Tibial nerve (tissue), 4 donors: ENCODE measurements at regions not wholly inside any gene's neighbourhood (a gene's known extent, or its start where the extent isn't known, plus 50 kb on each side); places are given as distances from the start of the nearest gene placed in this dataset.
A peak's percentile ranks its signal among the peaks of the same experiment; 100 is the strongest.
"Not testable (repeated sequence)": the region's sequence is repeated elsewhere in the genome, so short reads cannot be mapped to it uniquely, and the experiment has no call there.

Experiments
- DNase-seq, 2 donors: peaks; one replicate each; pipeline ENCODE4 v3.0.0-alpha.2; 2019; ENCODE audit warnings: low spot score in 2 of 2
- H3K27ac ChIP-seq, 4 donors: fragments of 200-600 bp; sonication (generic) in 3 of 4; one replicate each; pipeline ENCODE4 v1.5.1; 2017 to 2019; ENCODE audit warnings: mild to moderate bottlenecking in 1 of 4
- H3K27me3 ChIP-seq, 2 donors: fragments of 200-600 bp; sonication (generic) in 1 of 2; one replicate each; pipeline versions ENCODE4 v1.5.1 to v1.6.0; 2017 to 2019
- H3K36me3 ChIP-seq, 3 donors: fragments of 200-600 bp; sonication (generic); one replicate each; pipeline ENCODE4 v1.5.1; 2018 to 2019
- H3K4me1 ChIP-seq, 4 donors: fragments of 200-600 bp; sonication (generic) in 3 of 4; one replicate each; pipeline ENCODE4 v1.5.1; 2017 to 2019
- H3K4me3 ChIP-seq, 4 donors: fragments of 200-600 bp; sonication (generic) in 3 of 4; one replicate each; pipeline ENCODE4 v1.5.1; 2017 to 2019; ENCODE audit warnings: mild to moderate bottlenecking in 1 of 4, moderate library complexity in 1 of 4
- H3K9me3 ChIP-seq, 4 donors: fragments of 200-600 bp; sonication (generic) in 3 of 4; one replicate each; pipeline ENCODE4 v1.5.1; 2017 to 2019
- EP300 ChIP-seq, 2 donors: sonication (generic); formaldehyde crosslinking; IDR thresholded peaks; one replicate each; pipeline ENCODE4 v1.6.1; 2017; ENCODE audit warnings: antibody characterized with exemption in 2 of 2, mild to moderate bottlenecking in 1 of 2
- POLR2A ChIP-seq, 2 donors: fragments of 450-650 bp; IDR thresholded peaks; one replicate each; pipeline ENCODE4 v1.6.1; 2017; ENCODE audit warnings: antibody characterized with exemption in 2 of 2, mild to moderate bottlenecking in 2 of 2, moderate library complexity in 2 of 2
- WGBS, 2 donors: methylation state at CpG; one replicate each; pipeline ENCODE4 v1.1.5; 2018; 5-methylcytosine and 5-hydroxymethylcytosine counted together
- TF ChIP-seq, protein P1 (sequence below), 5 experiments: fragments of 200-600 bp in 3 of 5; fragments of 450-650 bp in 2 of 5; sonication (generic) in 3 of 5; IDR thresholded peaks; one replicate each; pipeline ENCODE4 v1.5.1; 2016 to 2019; ENCODE audit warnings: antibody characterized with exemption in 5 of 5, mild to moderate bottlenecking in 3 of 5, moderate library complexity in 2 of 5

DNA sequence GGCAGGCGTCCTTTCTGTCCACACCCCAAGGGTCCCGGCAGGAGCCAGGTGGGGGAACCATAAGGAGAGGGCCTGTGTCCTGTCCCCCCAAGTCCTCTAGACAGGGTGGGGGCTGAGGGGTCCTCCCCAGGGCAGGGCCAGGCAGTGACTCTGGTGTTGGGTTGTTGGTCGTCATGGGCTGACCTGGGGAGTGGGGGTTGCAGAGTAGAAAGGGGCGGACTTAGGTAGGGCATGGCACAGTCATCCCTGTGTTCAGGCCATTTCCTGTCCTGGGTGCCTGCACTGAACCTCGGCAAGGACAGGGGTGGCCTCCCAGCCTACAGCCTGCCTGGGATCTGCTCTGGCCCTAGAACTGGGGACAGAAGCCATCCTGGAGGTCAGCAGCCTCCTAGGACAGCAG lies 356.2 kb downstream of the TMEM121 start:
- Histone ChIP-seq H3K9me3 (peaks cover 0 to 17% (median 0%) of the 10 kb centered on the region in 4 donors), H3K27ac (no peak overlapping the region), H3K27me3 (no peaks in the 10 kb centered on the region), H3K4me1 (no peaks in the 10 kb centered on the region), H3K36me3 (no peaks in the 10 kb centered on the region), H3K4me3 (no peak overlapping the region)
- TF ChIP-seq EP300 (IDR thresholded peaks at IDR 0.05), result no peak
- TF ChIP-seq POLR2A (IDR thresholded peaks at IDR 0.05), result no peak
- TF ChIP-seq, protein P1, sequence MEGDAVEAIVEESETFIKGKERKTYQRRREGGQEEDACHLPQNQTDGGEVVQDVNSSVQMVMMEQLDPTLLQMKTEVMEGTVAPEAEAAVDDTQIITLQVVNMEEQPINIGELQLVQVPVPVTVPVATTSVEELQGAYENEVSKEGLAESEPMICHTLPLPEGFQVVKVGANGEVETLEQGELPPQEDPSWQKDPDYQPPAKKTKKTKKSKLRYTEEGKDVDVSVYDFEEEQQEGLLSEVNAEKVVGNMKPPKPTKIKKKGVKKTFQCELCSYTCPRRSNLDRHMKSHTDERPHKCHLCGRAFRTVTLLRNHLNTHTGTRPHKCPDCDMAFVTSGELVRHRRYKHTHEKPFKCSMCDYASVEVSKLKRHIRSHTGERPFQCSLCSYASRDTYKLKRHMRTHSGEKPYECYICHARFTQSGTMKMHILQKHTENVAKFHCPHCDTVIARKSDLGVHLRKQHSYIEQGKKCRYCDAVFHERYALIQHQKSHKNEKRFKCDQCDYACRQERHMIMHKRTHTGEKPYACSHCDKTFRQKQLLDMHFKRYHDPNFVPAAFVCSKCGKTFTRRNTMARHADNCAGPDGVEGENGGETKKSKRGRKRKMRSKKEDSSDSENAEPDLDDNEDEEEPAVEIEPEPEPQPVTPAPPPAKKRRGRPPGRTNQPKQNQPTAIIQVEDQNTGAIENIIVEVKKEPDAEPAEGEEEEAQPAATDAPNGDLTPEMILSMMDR (IDR thresholded peaks at IDR 0.05), result no peak
- 69 to 75% methylated on average over 4 to 5 of the region's 5 CpGs for WGBS, 2 donors
- peak in 1 of 2 donors; percentile 5 for DNase-seq

DNA sequence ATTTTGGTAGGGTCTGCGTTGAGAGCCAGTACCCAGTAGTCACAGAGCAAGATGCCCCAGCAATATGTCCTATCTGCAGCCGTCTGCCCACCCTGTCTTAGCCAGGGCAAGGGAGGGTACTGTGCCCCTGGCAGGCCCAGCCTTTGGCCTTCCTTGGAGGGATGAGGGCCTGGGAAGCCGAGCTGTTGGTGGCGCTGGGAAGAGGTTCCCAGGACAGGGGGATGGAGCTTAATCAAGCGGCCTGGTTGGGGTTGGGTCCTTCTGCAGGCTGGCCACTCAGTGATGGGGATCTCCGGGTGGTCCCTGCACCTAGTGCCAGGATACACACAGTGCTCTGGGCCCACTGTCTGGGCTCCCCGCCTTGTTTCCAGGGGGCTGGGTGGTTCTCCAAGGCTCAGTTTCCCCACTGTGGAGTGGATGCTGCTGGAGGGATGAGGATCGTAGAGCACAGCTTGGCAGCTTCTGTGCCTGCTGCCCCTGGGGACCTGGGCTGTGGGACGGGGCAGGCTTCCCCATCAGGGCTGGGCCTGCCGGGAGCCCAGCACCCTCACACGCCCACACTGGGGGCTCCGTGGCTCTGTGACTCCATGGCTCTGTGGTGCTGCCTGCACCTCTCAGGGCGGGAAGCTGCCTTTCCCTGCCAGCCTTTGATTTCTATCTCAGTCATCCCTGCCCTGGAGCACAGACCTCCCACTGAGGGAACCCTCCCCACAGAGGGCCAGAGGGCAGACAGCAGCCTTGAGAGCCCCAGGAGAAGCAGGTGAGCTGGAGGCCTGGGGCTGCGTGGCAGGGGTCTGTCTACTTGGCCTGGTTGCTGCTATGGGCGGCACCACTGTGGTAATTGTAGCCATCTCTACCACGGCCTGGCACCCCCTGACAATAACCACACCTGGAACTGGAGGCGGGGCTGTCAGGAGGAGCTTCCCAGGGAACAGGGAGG lies 357.0 kb downstream of the TMEM121 start:
- Histone ChIP-seq H3K36me3 (no peaks in the 10 kb centered on the region), H3K4me1 (no peaks in the 10 kb centered on the region), H3K27ac (no peak overlapping the region), H3K4me3 (no peak overlapping the region), H3K27me3 (no peaks in the 10 kb centered on the region), H3K9me3 (peaks cover 0 to 25% (median 0%) of the 10 kb centered on the region in 4 donors)
- no peak for TF ChIP-seq EP300 (IDR thresholded peaks at IDR 0.05)
- TF ChIP-seq POLR2A (IDR thresholded peaks at IDR 0.05), result no peak
- TF ChIP-seq, protein P1 (IDR thresholded peaks at IDR 0.05), result no peak
- DNase-seq, result peak in 1 of 2 donors; percentile 5
- 81 to 84% methylated on average over 9 to 15 of the region's 17 CpGs for WGBS, 2 donors

DNA sequence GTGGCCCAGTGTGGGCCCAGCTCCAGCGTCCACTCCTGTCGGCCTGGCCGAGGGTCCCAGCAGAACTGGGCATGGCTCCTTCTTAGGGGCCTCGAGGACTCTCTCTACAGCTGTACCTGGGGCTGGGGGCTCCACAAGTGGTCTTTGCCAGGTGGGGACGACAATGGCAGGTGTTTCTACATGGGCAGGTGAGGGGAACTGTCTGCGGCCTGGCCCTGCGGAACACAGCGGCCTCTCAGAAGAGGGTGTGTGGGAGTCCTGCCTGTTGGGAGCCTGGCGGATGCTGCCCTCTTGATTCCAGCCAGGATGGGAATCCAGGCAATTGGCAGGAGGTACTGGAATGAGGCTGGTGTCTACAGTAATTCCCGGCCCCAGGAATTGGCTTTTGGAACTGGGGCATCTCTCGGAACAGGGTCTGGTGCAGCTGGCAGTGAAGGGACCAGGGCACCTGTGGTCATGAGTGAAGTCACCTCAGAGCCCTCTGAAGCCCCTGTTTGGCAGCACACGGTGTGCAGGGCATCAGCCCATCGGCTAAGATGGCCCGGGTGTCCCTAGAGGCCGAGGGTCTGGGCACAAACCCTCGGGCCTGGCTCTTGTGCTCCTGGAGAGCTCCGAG lies 357.9 kb downstream of the TMEM121 start:
- not testable (repeated sequence) for H3K27me3 ChIP-seq, H3K36me3 ChIP-seq, H3K27ac ChIP-seq, H3K4me3 ChIP-seq, H3K4me1 ChIP-seq
- DNase-seq, result peak in 1 of 2 donors; percentile 2
- 79 to 100% methylated on average over 2 to 15 of the region's 17 CpGs for WGBS, 2 donors
- H3K9me3 ChIP-seq, result peaks cover 0 to 26% (median 0%) of the 10 kb centered on the region in 4 donors

DNA sequence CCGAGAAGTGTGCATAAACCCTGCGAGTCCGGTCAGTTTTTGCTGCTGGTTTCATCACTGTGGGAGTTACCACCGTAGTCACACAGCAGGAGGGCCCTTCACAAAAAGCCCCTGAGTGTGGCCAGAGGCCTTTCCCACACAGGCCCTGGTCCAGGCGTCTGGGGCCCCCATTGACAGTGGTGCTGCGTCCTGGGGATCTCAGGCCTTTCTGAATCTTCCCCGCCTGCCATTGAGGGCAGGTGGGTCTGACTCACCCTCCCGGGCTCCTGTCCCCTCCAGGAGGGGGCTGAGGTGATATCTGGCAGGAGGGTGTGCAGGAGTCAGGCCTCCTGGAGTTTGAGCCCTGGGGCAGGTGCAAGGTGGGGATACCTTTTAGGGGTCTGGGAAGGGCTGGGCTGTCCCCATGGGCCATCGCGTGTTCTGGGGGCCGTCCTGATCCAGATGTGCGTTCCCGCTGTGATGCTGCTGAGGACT lies 358.5 kb downstream of the TMEM121 start:
- no peak for DNase-seq
- Histone ChIP-seq H3K27me3 (no peaks in the 10 kb centered on the region), H3K36me3 (no peaks in the 10 kb centered on the region), H3K4me3 (no peak overlapping the region), H3K27ac (no peak overlapping the region), H3K4me1 (no peaks in the 10 kb centered on the region), H3K9me3 (peaks cover 0 to 27% (median 0%) of the 10 kb centered on the region in 4 donors)
- 79 to 94% methylated on average over 6 to 12 of the region's 13 CpGs for WGBS, 2 donors
- TF ChIP-seq, protein P1 (IDR thresholded peaks at IDR 0.05), result no peak
- TF ChIP-seq POLR2A (IDR thresholded peaks at IDR 0.05), result no peak
- no peak for TF ChIP-seq EP300 (IDR thresholded peaks at IDR 0.05)

DNA sequence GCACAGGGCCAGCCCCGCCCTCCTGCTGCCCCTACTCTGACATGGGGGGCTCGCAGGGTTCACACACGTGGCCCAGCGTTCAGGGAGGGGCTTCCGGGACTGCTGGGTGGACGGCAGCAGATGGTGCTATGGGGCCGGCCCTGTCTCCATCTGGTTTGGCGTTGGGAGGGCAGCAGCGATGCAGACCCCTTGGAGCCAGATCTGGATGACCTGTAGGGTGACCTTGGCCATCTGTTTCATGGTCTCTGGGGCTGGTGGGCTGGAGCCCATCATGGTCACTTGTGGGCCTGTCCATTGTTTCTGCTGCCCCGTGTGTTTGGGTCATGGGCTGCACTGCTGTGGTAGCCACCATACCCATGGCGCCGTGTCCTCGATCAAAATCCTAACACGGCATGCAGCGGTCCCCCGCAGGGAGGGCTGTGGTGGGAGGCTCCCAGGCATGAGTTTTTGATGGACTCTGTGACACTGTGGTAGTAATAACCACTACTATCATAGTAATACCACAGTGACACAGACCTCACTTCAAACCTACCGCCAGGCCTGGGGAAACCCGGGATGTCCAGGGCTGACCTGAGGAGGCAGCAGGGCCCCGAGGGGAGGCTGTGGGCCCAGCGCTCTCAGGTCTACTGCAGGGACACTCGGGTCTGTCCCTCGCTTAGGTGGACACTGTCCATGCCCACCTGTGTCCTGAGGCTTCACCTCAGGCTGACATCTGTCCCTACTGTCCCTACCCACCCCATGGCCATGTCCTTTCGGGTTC lies 359.4 kb downstream of the TMEM121 start:
- 88 to 89% methylated on average over 5 to 14 of the region's 23 CpGs for WGBS, 2 donors
- Histone ChIP-seq H3K4me1 (no peaks in the 10 kb centered on the region), H3K36me3 (no peaks in the 10 kb centered on the region), H3K4me3 (no peak overlapping the region), H3K9me3 (peaks cover 0 to 34% (median 0%) of the 10 kb centered on the region in 4 donors), H3K27ac (no peak overlapping the region), H3K27me3 (no peaks in the 10 kb centered on the region)
- TF ChIP-seq POLR2A (IDR thresholded peaks at IDR 0.05), result no peak
- no peak for TF ChIP-seq EP300 (IDR thresholded peaks at IDR 0.05)
- TF ChIP-seq, protein P1 (IDR thresholded peaks at IDR 0.05), result no peak
- peak in 1 of 2 donors; percentile 8 for DNase-seq

DNA sequence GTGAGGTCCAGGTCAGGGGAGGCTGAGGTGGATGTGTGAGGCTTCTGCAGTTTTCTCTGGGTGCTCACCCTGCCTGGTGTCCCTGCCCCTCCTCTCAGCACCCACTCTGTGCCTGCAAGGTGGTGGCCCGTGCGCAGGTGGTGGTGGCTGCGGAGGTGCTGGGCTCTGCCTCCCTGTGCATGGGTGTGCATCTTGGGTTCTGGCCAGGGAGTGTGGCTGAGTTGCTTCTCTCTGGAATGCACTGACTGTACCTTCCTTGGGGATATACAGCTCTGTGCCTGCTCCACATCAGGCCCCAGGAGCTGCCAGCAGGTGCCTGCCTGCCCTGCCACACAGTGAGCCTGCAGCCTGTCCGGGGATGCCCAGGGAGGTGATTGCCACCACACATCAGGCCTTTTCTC lies 360.4 kb downstream of the TMEM121 start:
- not testable (repeated sequence) for H3K4me3 ChIP-seq, H3K4me1 ChIP-seq, H3K27me3 ChIP-seq, H3K27ac ChIP-seq, H3K36me3 ChIP-seq
- 71 to 80% methylated on average over 3 to 4 of the region's 4 CpGs for WGBS, 2 donors
- peaks cover 0 to 36% (median 0%) of the 10 kb centered on the region in 4 donors for H3K9me3 ChIP-seq
- peak in 1 of 2 donors; percentile 5 for DNase-seq
